Suprapubic skin (tissue), 4 donors: ENCODE measurements at regions not wholly inside any gene's neighbourhood (a gene's known extent, or its start where the extent isn't known, plus 50 kb on each side); places are given as distances from the start of the nearest gene placed in this dataset.

ENCODE experiments used
- CTCF ChIP-seq, 2 donors: fragments of 200-600 bp in 1 of 2; fragments of 450-650 bp in 1 of 2; sonication (generic) in 1 of 2; IDR thresholded peaks; one replicate each; pipeline ENCODE4 v1.5.1; 2016 to 2019; ENCODE audit warnings: antibody characterized with exemption in 2 of 2, mild to moderate bottlenecking in 1 of 2, moderate library complexity in 1 of 2
- EP300 ChIP-seq: sonication (generic); formaldehyde crosslinking; IDR thresholded peaks from one replicate; pipeline ENCODE4 v1.6.1; 2017; ENCODE audit warnings: antibody characterized with exemption
- POLR2A ChIP-seq, 2 donors: fragments of 450-650 bp; IDR thresholded peaks; one replicate each; pipeline ENCODE4 v1.6.1; 2017; ENCODE audit warnings: antibody characterized with exemption in 2 of 2, mild to moderate bottlenecking in 2 of 2, moderate library complexity in 2 of 2
- POLR2AphosphoS5 ChIP-seq, 3 donors: sonication (generic); formaldehyde crosslinking; IDR thresholded peaks; one replicate each; pipeline ENCODE4 v1.6.1; 2017; ENCODE audit warnings: antibody characterized with exemption in 3 of 3

GRCh38 chr6:113221850-113222249 is 635.3 kb upstream of the MARCKS start:
- no peak for TF ChIP-seq POLR2A (IDR thresholded peaks at IDR 0.05)
- TF ChIP-seq CTCF (IDR thresholded peaks at IDR 0.05) = no peak
- TF ChIP-seq POLR2AphosphoS5 (IDR thresholded peaks at IDR 0.05) = no peak
- no peak for TF ChIP-seq EP300
